ENCODE measurements at regions not wholly inside any gene's neighbourhood (a gene's known extent, or its start where the extent isn't known, plus 50 kb on each side); places are given as distances from the start of the nearest gene placed in this dataset.

GRCh38 chr4:140211161-140211560 lies 57.2 kb upstream of the MAML3 start:
- DNase-seq, result no peak

GRCh38 chr4:140208921-140209320 lies 54.9 kb upstream of the MAML3 start:
- no peak for DNase-seq
